Adrenal gland (tissue), 9 donors: ENCODE measurements at regions not wholly inside any gene's neighbourhood (a gene's known extent, or its start where the extent isn't known, plus 50 kb on each side); places are given as distances from the start of the nearest gene placed in this dataset.

Source experiments
- DNase-seq, 7 donors: peaks; one replicate each; pipeline ENCODE4 v3.0.0-alpha.2; 2019 to 2020
- H3K27ac ChIP-seq, 5 donors: fragments of 200-600 bp; sonication (generic) in 4 of 5; 1 replicate in 3 of 5; 2 replicates in 2 of 5; pipeline versions ENCODE4 v1.5.1 to v1.8.0; 2016 to 2020; ENCODE audit warnings: mild to moderate bottlenecking in 1 of 5
- H3K27me3 ChIP-seq: fragments of 200-600 bp; 2 replicates; pipeline ENCODE4 v1.8.0; 2021
- H3K36me3 ChIP-seq, 2 donors: fragments of 200-600 bp; replicated peaks in 1 of 2; 1 replicate in 1 of 2; 2 replicates in 1 of 2; pipeline versions ENCODE4 v1.5.1 to v1.8.0; 2018 to 2022
- H3K4me1 ChIP-seq, 2 donors: fragments of 200-600 bp; replicated peaks in 1 of 2; 1 replicate in 1 of 2; 2 replicates in 1 of 2; pipeline versions ENCODE4 v1.5.1 to v1.8.0; 2018 to 2021
- H3K4me3 ChIP-seq, 4 donors: fragments of 200-600 bp; sonication (generic) in 3 of 4; one replicate each; pipeline ENCODE4 v1.5.1; 2016 to 2018
- H3K9me3 ChIP-seq, 3 donors: fragments of 200-600 bp; sonication (generic) in 1 of 3; replicated peaks in 1 of 3; 1 replicate in 2 of 3; 2 replicates in 1 of 3; pipeline versions ENCODE4 v1.5.1 to v1.8.0; 2016 to 2021
- CTCF ChIP-seq, 6 experiments: fragments of 450-650 bp in 4 of 6; fragments of 200-600 bp in 2 of 6; sonication (generic) in 1 of 6; IDR thresholded peaks; 1 replicate in 5 of 6; 2 replicates in 1 of 6; pipeline versions ENCODE4 v1.5.1 to v1.8.0; 2016 to 2021; ENCODE audit warnings: antibody characterized with exemption in 6 of 6, mild to moderate bottlenecking in 2 of 6, moderate library complexity in 1 of 6
- POLR2A ChIP-seq, 2 donors: fragments of 450-650 bp; IDR thresholded peaks; one replicate each; pipeline ENCODE4 v1.6.1; 2017; ENCODE audit warnings: antibody characterized with exemption in 2 of 2, mild to moderate bottlenecking in 2 of 2, moderate library complexity in 1 of 2
- WGBS, 4 donors: extraction: QIAGEN DNeasy Blood & Tissue Kit in 2 of 4; methylation state at CpG; one replicate each; pipeline versions ENCODE4 v1.1.5 to v1.1.7; 2013 to 2017; 5-methylcytosine and 5-hydroxymethylcytosine counted together
- intact Hi-C, 2 donors: fragments of 100-400 bp; cut with DNase I; formaldehyde crosslinking; loops; one replicate each; pipeline versions ENCODE4 v1.14.1 to v1.15.0; 2022 to 2023
- donor health status: healthy with polysubstance abuse.
- donor health status: Bipolar disorder and iron deficiency.
- donor health status: DM: yes; HTN: yes; CAD: no.
- donor health status: DM: no; HTN: no; CAD: no.
- donor health status: DM: no; HTN: no; CAD: no.

GRCh38 chr3:135368316-135368715 lies 573.3 kb downstream of the EPHB1 start:
- TF ChIP-seq POLR2A (IDR thresholded peaks at IDR 0.05), result no peak
- TF ChIP-seq CTCF (IDR thresholded peaks at IDR 0.05), result no peak
- no peaks in the 10 kb centered on the region for H3K36me3 ChIP-seq
- no peak overlapping the region for H3K4me3 ChIP-seq
- H3K9me3 ChIP-seq, result no peaks in the 10 kb centered on the region
- H3K27ac ChIP-seq, result no peak overlapping the region
- H3K4me1 ChIP-seq, result no peaks in the 10 kb centered on the region
- no peaks in the 10 kb centered on the region for H3K27me3 ChIP-seq
- no peak for DNase-seq
- intact Hi-C loops, result no loop called here
- WGBS, 4 donors, result 32 to 39% (median 38%) methylated on average over 3 of the region's 3 CpGs

- no peak overlapping the region for H3K4me3 ChIP-seq
- no peaks in the 10 kb centered on the region for H3K36me3 ChIP-seq
- 72 to 79% (median 75%) methylated on average over 3 of the region's 3 CpGs for WGBS, 4 donors
- H3K27ac ChIP-seq, result no peak overlapping the region
- no peaks in the 10 kb centered on the region for H3K9me3 ChIP-seq
- no peak for DNase-seq
- H3K27me3 ChIP-seq, result no peaks in the 10 kb centered on the region
- no peaks in the 10 kb centered on the region for H3K4me1 ChIP-seq
- TF ChIP-seq POLR2A (IDR thresholded peaks at IDR 0.05), result no peak
- TF ChIP-seq CTCF (IDR thresholded peaks at IDR 0.05), result no peak
- intact Hi-C loops, result no loop called here
These were observed 573.7 kb downstream of the EPHB1 start for GRCh38 chr3:135368781-135369180.

GRCh38 chr3:135374571-135374970 lies 579.5 kb downstream of the EPHB1 start:
- WGBS, 4 donors, result 74 to 88% (median 80%) methylated on average over 3 of the region's 3 CpGs
- no peaks in the 10 kb centered on the region for H3K4me1 ChIP-seq
- no peaks in the 10 kb centered on the region for H3K27me3 ChIP-seq
- H3K9me3 ChIP-seq, result no peaks in the 10 kb centered on the region
- intact Hi-C loops, result no loop called here
- H3K36me3 ChIP-seq, result no peaks in the 10 kb centered on the region
- no peak overlapping the region for H3K4me3 ChIP-seq
- H3K27ac ChIP-seq, result no peak overlapping the region
- TF ChIP-seq CTCF (IDR thresholded peaks at IDR 0.05) (no peak), POLR2A (IDR thresholded peaks at IDR 0.05) (no peak)
- no peak for DNase-seq

- Histone ChIP-seq H3K27me3 (no peaks in the 10 kb centered on the region), H3K27ac (no peak overlapping the region), H3K36me3 (no peaks in the 10 kb centered on the region), H3K4me1 (no peaks in the 10 kb centered on the region), H3K4me3 (no peak overlapping the region), H3K9me3 (no peaks in the 10 kb centered on the region)
- TF ChIP-seq POLR2A (IDR thresholded peaks at IDR 0.05), result no peak
- no peak for TF ChIP-seq CTCF (IDR thresholded peaks at IDR 0.05)
- intact Hi-C loops, result no loop called here
- 43 to 59% (median 50%) methylated on average over 3 of the region's 3 CpGs for WGBS, 4 donors
- DNase-seq, result no peak
These were observed 583.3 kb upstream of the PPP2R3A start for GRCh38 chr3:135382188-135382587.
